Neural cell (in vitro differentiated cells): ENCODE measurements at regions not wholly inside any gene's neighbourhood (a gene's known extent, or its start where the extent isn't known, plus 50 kb on each side); places are given as distances from the start of the nearest gene placed in this dataset.

ENCODE experiments used
- H2AFZ ChIP-seq: fragments of 200-600, 300-800 bp; sonication (generic), shearing (Covaris generic); 2 replicates; pipeline ENCODE4 v1.6.0; 2014; ENCODE audit warnings: low read depth, mild to moderate bottlenecking, antibody characterized with exemption, low read length, moderate library complexity
- H3F3A ChIP-seq: fragments of 200-600 bp; shearing (Covaris generic); 2 replicates; pipeline ENCODE4 v1.6.1; 2016; ENCODE audit warnings: mild to moderate bottlenecking, moderate library complexity, mixed read lengths, antibody characterized with exemption, low read length; ENCODE audit not compliant: insufficient read depth, poor library complexity, severe bottlenecking
- H3K27ac ChIP-seq: fragments of 200-600, 300-800 bp; sonication (generic), shearing (Covaris generic); 2 replicates; pipeline ENCODE4 v1.5.1; 2014; ENCODE audit warnings: mild to moderate bottlenecking, low read length, moderate library complexity
- H3K27me3 ChIP-seq: fragments of 300-800, 200-600 bp; sonication (generic), shearing (Covaris generic); 2 replicates; pipeline ENCODE4 v1.6.0; 2014; ENCODE audit warnings: mild to moderate bottlenecking, low read depth, low read length, moderate library complexity; ENCODE audit not compliant: insufficient read depth
- H3K36me3 ChIP-seq: fragments of 300-800, 200-600 bp; sonication (generic), shearing (Covaris generic); 2 replicates; pipeline ENCODE4 v1.5.1; 2014; ENCODE audit warnings: mild to moderate bottlenecking, antibody characterized with exemption, low read length, moderate library complexity; ENCODE audit not compliant: insufficient read depth
- H3K4me2 ChIP-seq: fragments of 300-800, 200-600 bp; sonication (generic), shearing (Covaris generic); 2 replicates; pipeline ENCODE4 v1.6.0; 2014; ENCODE audit warnings: mild to moderate bottlenecking, low read length
- H3K4me3 ChIP-seq: fragments of 300-800, 200-600 bp; sonication (generic), shearing (Covaris generic); 2 replicates; pipeline ENCODE4 v1.5.1; 2014; ENCODE audit warnings: mild to moderate bottlenecking, low read length, moderate library complexity
- H3K79me2 ChIP-seq: fragments of 200-600 bp; shearing (Covaris generic); replicated peaks from 2 replicates; pipeline ENCODE4 v1.6.0; 2014; ENCODE audit warnings: mild to moderate bottlenecking, low read length, moderate library complexity; ENCODE audit not compliant: insufficient read depth
- H3K9ac ChIP-seq: fragments of 300-800, 200-600 bp; sonication (generic), shearing (Covaris generic); 2 replicates; pipeline ENCODE4 v1.6.1; 2016; ENCODE audit warnings: mild to moderate bottlenecking, low read length, mixed read lengths
- H3K9me2 ChIP-seq: fragments of 200-600 bp; shearing (Covaris generic); 2 replicates; pipeline ENCODE4 v1.6.1; 2016; ENCODE audit warnings: mild to moderate bottlenecking, low read length, mixed read lengths; ENCODE audit not compliant: insufficient read depth
- H3K9me3 ChIP-seq: fragments of 200-600, 300-800 bp; sonication (generic), shearing (Covaris generic); 2 replicates; pipeline ENCODE4 v1.6.1; 2016; ENCODE audit warnings: mild to moderate bottlenecking, mixed run types, low read length, moderate library complexity, mixed read lengths
- H4K20me1 ChIP-seq: fragments of 200-600 bp; shearing (Covaris generic); 2 replicates; pipeline ENCODE4 v1.6.1; 2016; ENCODE audit warnings: mild to moderate bottlenecking, mixed run types; ENCODE audit not compliant: insufficient read depth
- CTCF ChIP-seq: fragments of 450-650 bp; IDR thresholded peaks from 2 replicates; pipeline ENCODE4 v1.5.1; 2014; ENCODE audit warnings: antibody characterized with exemption, mild to moderate bottlenecking, moderate library complexity; ENCODE audit not compliant: poor library complexity, severe bottlenecking
- EP300 ChIP-seq: fragments of 450-650 bp; conservative IDR thresholded peaks from 2 replicates; pipeline ENCODE4 v1.6.1; 2014; ENCODE audit warnings: antibody characterized with exemption, mild to moderate bottlenecking, moderate library complexity; ENCODE audit not compliant: poor library complexity, severe bottlenecking
- EZH2 ChIP-seq: fragments of 200-600, 300-800 bp; shearing (Covaris generic), sonication (generic); IDR thresholded peaks from 2 replicates; pipeline ENCODE4 v1.6.1; 2014; ENCODE audit warnings: antibody characterized with exemption, low read length, borderline replicate concordance, mild to moderate bottlenecking; ENCODE audit not compliant: insufficient read depth, poor library complexity, severe bottlenecking
- MXI1 ChIP-seq: fragments of 450-650 bp; conservative IDR thresholded peaks from 2 replicates; pipeline ENCODE4 v1.6.1; 2014; ENCODE audit warnings: antibody characterized with exemption, mild to moderate bottlenecking; ENCODE audit not compliant: poor library complexity, severe bottlenecking
- POLR2AphosphoS5 ChIP-seq: IDR thresholded peaks from 2 replicates; pipeline ENCODE4 v1.6.1; 2012
- RAD21 ChIP-seq: fragments of 450-650 bp; conservative IDR thresholded peaks from 2 replicates; pipeline ENCODE4 v1.6.1; 2014; ENCODE audit warnings: antibody characterized with exemption, mild to moderate bottlenecking, moderate library complexity
- REST ChIP-seq: IDR thresholded peaks from 2 replicates; pipeline ENCODE4 v1.6.1; 2012; ENCODE audit warnings: borderline replicate concordance
- SMC3 ChIP-seq: fragments of 450-650 bp; conservative IDR thresholded peaks from 2 replicates; pipeline ENCODE4 v1.6.1; 2014; ENCODE audit warnings: antibody characterized with exemption, mild to moderate bottlenecking, moderate library complexity; ENCODE audit not compliant: poor library complexity
- TAF1 ChIP-seq: IDR thresholded peaks from 2 replicates; pipeline ENCODE4 v1.6.1; 2012; ENCODE audit warnings: low read depth

DNA sequence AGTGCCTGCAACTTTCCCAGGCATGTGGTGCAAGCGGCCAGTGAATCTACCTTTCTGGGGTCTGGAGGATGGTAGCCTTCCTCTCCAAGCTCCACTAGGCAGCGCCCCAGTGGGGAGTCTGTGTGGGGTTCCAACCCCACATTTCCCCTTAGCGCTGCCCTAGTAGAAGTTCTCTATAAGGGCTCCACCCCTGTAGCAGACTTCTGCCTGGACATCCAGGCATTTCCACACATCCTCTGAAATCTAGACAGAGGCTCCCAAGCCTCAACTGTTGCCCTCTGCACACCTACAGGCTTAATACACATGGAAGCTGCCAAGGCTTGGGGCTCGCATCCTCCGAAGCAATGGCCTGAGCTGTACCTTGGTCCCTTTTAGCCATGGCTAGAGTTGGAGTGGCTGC, 321.6 kb downstream of the TFAP2A start:
- Histone ChIP-seq H3K27ac (no peak overlapping the region), H3K79me2 (no peaks in the 10 kb centered on the region), H3K36me3 (no peaks in the 10 kb centered on the region), H2AFZ (no peak overlapping the region), H3K4me2 (no peak overlapping the region), H3K4me3 (no peak overlapping the region), H3K9ac (no peak overlapping the region), H3K27me3 (no peaks in the 10 kb centered on the region), H4K20me1 (no peaks in the 10 kb centered on the region), H3K9me3 (peaks cover 6% of the 10 kb centered on the region), H3F3A (no peaks in the 10 kb centered on the region), H3K9me2 (no peaks in the 10 kb centered on the region)
- TF ChIP-seq MXI1 (no peak), POLR2AphosphoS5 (no peak), CTCF (no peak), SMC3 (no peak), TAF1 (no peak), RAD21 (no peak), EP300 (no peak), EZH2 (no peak), REST (no peak)

DNA sequence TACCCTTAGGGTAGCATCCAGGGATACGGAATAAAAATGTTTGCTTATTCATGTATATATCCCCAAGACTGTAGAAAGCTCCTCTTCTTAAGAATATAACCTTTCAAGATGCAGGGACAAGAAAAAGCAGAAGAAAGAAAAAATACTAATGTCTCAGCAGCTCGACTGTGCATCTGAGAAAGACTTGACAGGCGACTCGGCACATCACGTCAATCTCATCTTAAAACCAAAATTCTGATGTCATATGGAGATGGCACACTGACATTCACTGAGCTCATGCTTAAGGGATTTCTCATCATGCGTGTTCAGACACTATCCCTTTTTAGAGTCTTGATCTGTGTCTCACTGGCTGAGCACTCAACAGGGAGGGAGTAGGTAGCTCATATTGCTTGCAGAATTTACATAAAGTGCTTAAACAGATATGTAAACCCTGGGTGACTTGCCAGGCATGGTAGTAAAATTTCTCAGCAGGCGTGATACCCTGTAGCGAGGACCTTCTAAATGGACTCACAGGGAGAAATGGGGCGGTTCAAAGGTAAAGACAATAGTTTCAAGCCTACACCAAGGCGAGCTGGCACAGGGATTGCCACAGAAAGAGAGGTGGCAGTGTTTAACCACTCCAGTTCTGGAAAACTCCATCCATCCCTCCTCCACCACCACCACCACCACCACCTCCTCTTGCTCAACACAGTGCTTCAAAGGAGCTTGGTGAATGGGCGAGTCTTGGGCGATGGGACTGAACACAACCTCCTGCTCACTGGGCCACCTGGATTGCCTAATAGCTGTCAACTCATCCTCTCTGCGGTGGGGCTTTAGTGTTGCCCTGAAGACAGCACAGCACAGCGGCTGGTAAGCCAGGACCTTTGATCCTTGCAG, 330.5 kb downstream of the TFAP2A start:
- H3K4me2 ChIP-seq, result no peak overlapping the region
- no peaks in the 10 kb centered on the region for H3K9me3 ChIP-seq
- no peak overlapping the region for H2AFZ ChIP-seq
- no peak overlapping the region for H3K4me3 ChIP-seq
- no peak overlapping the region for H3K9ac ChIP-seq
- no peaks in the 10 kb centered on the region for H3K9me2 ChIP-seq
- H3F3A ChIP-seq, result no peaks in the 10 kb centered on the region
- H3K36me3 ChIP-seq, result no peaks in the 10 kb centered on the region
- peak overlapping the region; percentile 28 for H3K27ac ChIP-seq
- no peaks in the 10 kb centered on the region for H3K79me2 ChIP-seq
- no peak for TF ChIP-seq EZH2
- TF ChIP-seq POLR2AphosphoS5, result peak; percentile 12
- no peak for TF ChIP-seq CTCF
- no peak for TF ChIP-seq SMC3
- TF ChIP-seq TAF1, result no peak
- no peak for TF ChIP-seq RAD21
- peak; percentile 71 for TF ChIP-seq EP300
- TF ChIP-seq REST, result no peak
- TF ChIP-seq MXI1, result no peak
- H4K20me1 ChIP-seq, result no peaks in the 10 kb centered on the region
- H3K27me3 ChIP-seq, result no peaks in the 10 kb centered on the region
